ENCODE measurements at regions not wholly inside any gene's neighbourhood (a gene's known extent, or its start where the extent isn't known, plus 50 kb on each side); places are given as distances from the start of the nearest gene placed in this dataset.

- TF ChIP-seq MAFF (IDR thresholded peaks at IDR 0.05; ENCODE audit: low read depth, low read length) (peak; percentile 84), MAFK (conservative IDR thresholded peaks at IDR 0.05 in 1 of 2, IDR thresholded peaks at IDR 0.05 in 1 of 2; ENCODE audit: low read length in 2 of 2) (peak; percentile 90 to 92), ZBTB49 (CRISPR knock-in tag; IDR thresholded peaks at IDR 0.05; ENCODE audit: borderline replicate concordance) (no peak), BORCS8-MEF2B (CRISPR knock-in tag; IDR thresholded peaks at IDR 0.05) (no peak), MIER3 (CRISPR knock-in tag; IDR thresholded peaks at IDR 0.05; ENCODE audit: borderline replicate concordance) (0 out of 2 replicates have a peak, but pooled peaks have one; percentile 13), TBL1XR1 (IDR thresholded peaks at IDR 0.05; ENCODE audit: borderline replicate concordance, low read length, partially characterized antibody) (no peak), ATF7 (IDR thresholded peaks at IDR 0.05) (no peak), ATF7 (CRISPR knock-in tag; IDR thresholded peaks at IDR 0.05) (no peak), ZBTB7A (CRISPR knock-in tag; IDR thresholded peaks at IDR 0.05) (no peak), ZNF572 (CRISPR knock-in tag; IDR thresholded peaks at IDR 0.05) (no peak), ZNF577 (CRISPR knock-in tag; IDR thresholded peaks at IDR 0.05; ENCODE audit: borderline replicate concordance, low read depth) (no peak), DPF2 (CRISPR knock-in tag; IDR thresholded peaks at IDR 0.05; ENCODE audit: borderline replicate concordance, low read depth) (no peak), POGK (CRISPR knock-in tag; conservative IDR thresholded peaks at IDR 0.05) (no peak)
These were observed 95.3 kb upstream of the SLC25A33 start (continued) for GRCh38 chr1:9443913-9444445.
